ENCODE measurements at regions not wholly inside any gene's neighbourhood (a gene's known extent, or its start where the extent isn't known, plus 50 kb on each side); places are given as distances from the start of the nearest gene placed in this dataset.

DNA sequence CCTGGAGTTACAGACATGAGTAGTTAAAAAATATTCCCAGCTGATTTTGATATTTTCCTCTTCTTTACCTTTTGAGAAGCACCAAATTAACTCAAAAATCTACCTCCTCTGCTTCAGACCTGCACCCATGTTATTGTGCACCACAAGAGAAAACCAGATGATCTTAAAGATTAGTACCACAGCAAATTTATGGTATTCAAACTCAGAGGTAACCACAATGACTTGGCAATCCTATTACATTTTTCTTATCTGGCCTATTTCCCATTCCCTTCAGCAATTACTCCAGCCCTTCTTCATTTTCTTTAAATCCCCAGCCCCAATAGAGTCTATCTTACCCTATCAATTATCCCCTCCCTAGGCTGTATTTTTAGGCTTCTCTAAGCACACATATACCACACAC, 535.1 kb downstream of the FAT4 start:
- H3K36me3 Mint-ChIP-seq (ENCODE audit: low read depth), result no peaks in the 10 kb centered on the region
- no peak overlapping the region for H3K4me3 Mint-ChIP-seq
- no peak overlapping the region for H3K27ac Mint-ChIP-seq
- no peaks in the 10 kb centered on the region for H3K9me3 Mint-ChIP-seq
- H3K4me1 Mint-ChIP-seq, result no peaks in the 10 kb centered on the region
- no peaks in the 10 kb centered on the region for H3K27me3 Mint-ChIP-seq
- ATAC-seq (replicated peaks), result no peak

DNA sequence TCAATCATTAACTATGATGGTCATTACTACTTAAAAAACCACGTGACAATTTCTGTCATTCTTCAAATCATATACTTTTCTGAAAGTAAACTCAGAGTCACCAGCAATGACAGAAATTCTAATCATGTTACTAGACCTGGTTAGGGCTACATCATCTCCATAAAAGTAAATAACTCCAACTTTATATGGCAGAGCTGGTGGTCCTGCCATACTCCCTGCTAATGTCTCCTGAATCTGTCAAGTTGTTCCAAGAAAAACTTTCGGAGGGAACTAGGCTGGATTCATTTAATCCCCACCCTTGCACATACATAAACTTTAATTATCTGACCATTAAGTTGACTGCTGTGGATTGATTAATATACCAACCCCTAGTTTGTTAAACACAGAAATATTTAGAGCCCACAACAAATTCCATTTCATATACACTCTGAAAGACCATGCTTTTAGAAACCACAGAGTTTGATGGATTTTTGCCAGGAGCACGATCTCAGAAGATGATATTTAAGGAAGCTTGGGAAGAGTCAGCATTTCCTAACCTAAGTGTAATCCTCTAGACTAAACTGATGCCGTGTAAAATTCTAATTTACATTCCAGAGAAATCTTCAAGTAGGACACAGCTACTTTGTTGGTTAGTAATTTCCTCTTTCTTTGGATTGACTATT, 577.0 kb downstream of the FAT4 start:
- H3K4me1 Mint-ChIP-seq, result no peaks in the 10 kb centered on the region
- H3K4me3 Mint-ChIP-seq, result no peak overlapping the region
- H3K36me3 Mint-ChIP-seq (ENCODE audit: low read depth), result no peaks in the 10 kb centered on the region
- no peak overlapping the region for H3K27ac Mint-ChIP-seq
- H3K27me3 Mint-ChIP-seq, result no peaks in the 10 kb centered on the region
- peaks cover 17% of the 10 kb centered on the region for H3K9me3 Mint-ChIP-seq
- no peak for ATAC-seq (replicated peaks)

DNA sequence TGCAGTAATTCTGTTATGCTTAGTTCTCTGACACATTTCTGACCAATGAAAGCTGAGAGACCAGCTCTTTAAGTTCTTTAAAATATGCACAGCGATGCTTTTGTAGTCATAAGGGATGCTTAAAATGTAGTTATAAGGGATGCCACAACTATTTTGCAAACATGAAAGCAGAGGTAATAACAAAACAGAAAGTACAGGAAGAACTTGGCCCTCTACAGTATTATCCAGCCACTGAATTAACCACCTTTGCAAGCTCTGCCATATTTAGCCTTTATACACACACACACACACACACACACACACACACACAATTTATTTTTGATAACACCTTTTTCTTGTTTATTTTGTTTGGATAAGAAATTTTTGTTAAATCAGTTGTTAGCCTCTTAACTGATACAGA, 590.0 kb downstream of the FAT4 start:
- no peaks in the 10 kb centered on the region for H3K36me3 Mint-ChIP-seq (ENCODE audit: low read depth)
- H3K9me3 Mint-ChIP-seq, result peaks cover 13% of the 10 kb centered on the region
- H3K4me1 Mint-ChIP-seq, result no peaks in the 10 kb centered on the region
- H3K27me3 Mint-ChIP-seq, result no peaks in the 10 kb centered on the region
- no peak overlapping the region for H3K4me3 Mint-ChIP-seq
- H3K27ac Mint-ChIP-seq, result no peak overlapping the region
- no peak for ATAC-seq (replicated peaks)

DNA sequence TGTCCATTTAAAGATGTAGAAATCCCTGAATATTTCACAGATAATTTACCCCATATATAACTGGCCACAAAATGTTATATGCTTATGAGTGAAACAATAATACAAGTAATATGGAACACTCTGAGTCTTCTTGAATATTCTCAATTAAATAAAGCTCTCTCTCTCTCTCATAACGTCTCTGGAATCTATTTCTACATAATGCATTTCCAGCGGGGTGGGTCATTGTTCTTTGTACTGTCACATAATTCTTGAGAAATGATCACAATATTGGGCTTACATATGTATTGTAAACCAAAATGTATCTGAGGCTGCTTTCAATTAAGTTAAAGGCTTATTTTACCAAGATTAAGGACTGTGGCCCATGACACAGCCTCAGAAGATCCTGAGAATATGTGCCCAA, 596.3 kb downstream of the FAT4 start:
- Mint-ChIP-seq H3K27ac (no peak overlapping the region), H3K9me3 (peaks cover 10% of the 10 kb centered on the region), H3K36me3 (ENCODE audit: low read depth) (no peaks in the 10 kb centered on the region), H3K4me1 (no peaks in the 10 kb centered on the region), H3K27me3 (no peaks in the 10 kb centered on the region), H3K4me3 (no peak overlapping the region)
- ATAC-seq (replicated peaks), result no peak

DNA sequence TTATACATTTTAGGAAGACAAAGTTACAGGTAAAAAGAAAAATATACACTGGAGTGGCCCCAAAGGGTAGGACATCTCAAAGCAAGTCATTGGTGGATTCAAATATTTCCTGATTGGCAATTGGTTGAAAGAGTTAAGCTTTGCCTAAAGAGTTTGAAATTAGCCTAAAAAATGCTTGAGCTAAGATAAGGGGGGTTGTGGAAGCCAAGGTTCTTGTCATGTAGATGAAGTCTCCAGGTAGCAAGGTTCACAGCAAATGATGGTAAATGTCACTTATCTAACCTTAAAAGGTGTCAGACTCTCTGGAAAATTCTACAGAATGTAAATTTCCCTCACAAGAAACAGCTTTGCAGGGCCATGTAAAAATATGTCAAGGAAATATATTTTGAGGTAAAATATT, 596.7 kb downstream of the FAT4 start:
- H3K27me3 Mint-ChIP-seq, result no peaks in the 10 kb centered on the region
- no peak for ATAC-seq (replicated peaks)
- peaks cover 13% of the 10 kb centered on the region for H3K9me3 Mint-ChIP-seq

DNA sequence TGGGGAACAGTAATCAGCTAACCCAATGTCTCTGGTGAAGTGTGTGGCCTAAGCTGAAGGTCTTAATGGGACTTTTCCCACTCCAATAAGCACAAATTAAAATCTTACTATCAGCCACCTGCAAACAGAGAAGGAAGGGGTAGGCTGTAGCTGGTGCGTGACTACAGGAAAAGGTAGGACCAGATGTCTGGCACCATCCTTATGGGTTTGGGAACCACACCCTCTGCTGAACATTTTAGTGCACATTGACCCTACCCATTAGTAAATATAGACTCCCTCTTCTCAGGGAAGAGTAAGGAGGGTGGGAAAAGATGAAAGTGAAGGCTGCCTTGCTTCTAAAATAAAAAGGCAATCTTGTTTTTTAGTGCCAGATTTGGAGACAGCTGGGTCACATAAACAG, 602.8 kb downstream of the FAT4 start:
- no peaks in the 10 kb centered on the region for H3K4me1 Mint-ChIP-seq
- no peak overlapping the region for H3K27ac Mint-ChIP-seq
- ATAC-seq (replicated peaks), result no peak
- H3K36me3 Mint-ChIP-seq (ENCODE audit: low read depth), result no peaks in the 10 kb centered on the region
- no peaks in the 10 kb centered on the region for H3K27me3 Mint-ChIP-seq
- H3K9me3 Mint-ChIP-seq, result peaks cover 8% of the 10 kb centered on the region
- H3K4me3 Mint-ChIP-seq, result no peak overlapping the region

More for the DNA sequence above, 596.7 kb downstream of the FAT4 start:
- Mint-ChIP-seq H3K4me3 (no peak overlapping the region), H3K4me1 (no peaks in the 10 kb centered on the region), H3K36me3 (ENCODE audit: low read depth) (no peaks in the 10 kb centered on the region), H3K27ac (no peak overlapping the region)

DNA sequence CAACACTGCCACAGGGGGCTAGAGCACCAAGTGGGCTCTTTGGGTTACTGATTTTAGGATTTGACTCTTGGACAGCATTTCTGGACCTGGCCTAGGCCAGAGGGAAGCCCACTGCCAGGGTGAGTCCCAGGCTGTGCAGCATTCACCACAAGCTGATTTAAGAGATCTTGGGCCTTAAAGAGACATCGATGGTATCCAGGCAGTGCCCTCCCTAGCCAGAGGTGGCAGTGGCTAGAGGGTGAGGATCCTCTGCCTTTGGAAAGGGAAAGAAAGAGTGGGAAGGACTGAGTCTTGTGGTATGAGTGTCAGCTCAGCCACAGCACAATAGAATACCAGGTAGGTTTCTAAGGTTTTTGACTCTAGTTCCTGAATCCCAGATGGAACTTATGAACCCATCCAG, 613.9 kb downstream of the FAT4 start:
- H3K27me3 Mint-ChIP-seq, result no peaks in the 10 kb centered on the region
- H3K27ac Mint-ChIP-seq, result no peak overlapping the region
- H3K4me1 Mint-ChIP-seq, result no peaks in the 10 kb centered on the region
- H3K9me3 Mint-ChIP-seq, result peaks cover 6% of the 10 kb centered on the region
- no peak for ATAC-seq (replicated peaks)
- H3K36me3 Mint-ChIP-seq (ENCODE audit: low read depth), result no peaks in the 10 kb centered on the region
- H3K4me3 Mint-ChIP-seq, result no peak overlapping the region

DNA sequence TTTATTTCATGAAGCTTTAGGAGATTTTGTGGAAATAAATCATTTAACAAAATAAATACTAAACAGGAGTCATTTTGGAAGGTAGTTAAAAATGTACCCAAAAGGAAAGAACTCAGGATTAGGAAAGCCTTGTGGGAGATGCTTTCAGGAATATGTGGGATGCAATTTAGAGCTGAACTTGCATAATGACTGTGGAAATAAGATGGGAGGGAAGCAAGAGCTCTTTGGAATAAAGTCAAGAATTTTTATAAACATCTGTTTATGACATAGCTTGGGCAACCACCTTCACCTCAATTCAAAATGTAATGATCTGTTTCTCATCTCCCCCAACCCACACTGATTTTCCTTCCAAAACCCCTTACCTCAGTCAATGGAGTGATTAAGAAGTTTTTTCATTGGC, 623.8 kb downstream of the FAT4 start:
- Mint-ChIP-seq H3K4me1 (no peaks in the 10 kb centered on the region), H3K9me3 (peaks cover 22% of the 10 kb centered on the region), H3K27me3 (no peaks in the 10 kb centered on the region), H3K36me3 (ENCODE audit: low read depth) (no peaks in the 10 kb centered on the region), H3K4me3 (no peak overlapping the region), H3K27ac (no peak overlapping the region)
- ATAC-seq (replicated peaks), result no peak

DNA sequence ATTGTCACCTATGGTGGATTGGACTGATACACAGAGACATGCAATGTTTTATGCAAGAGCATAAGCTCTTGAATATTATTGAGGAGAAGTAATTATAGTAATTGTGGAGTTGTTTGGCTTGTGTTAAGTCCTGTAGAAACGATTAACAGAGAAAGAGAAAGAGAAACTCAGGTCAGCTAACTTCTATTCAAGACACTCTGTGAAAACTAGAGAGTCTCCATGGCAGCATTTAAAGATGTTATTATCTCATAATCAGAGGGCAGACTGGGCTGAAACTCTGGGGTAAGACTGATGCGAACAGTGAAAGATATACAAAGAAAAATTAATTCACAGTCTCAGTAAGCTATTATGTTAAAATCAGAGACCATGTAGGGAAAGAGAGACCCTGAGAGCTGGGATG, 625.7 kb downstream of the FAT4 start:
- no peak for ATAC-seq (replicated peaks)
- Mint-ChIP-seq H3K27ac (no peak overlapping the region), H3K27me3 (no peaks in the 10 kb centered on the region), H3K36me3 (ENCODE audit: low read depth) (no peaks in the 10 kb centered on the region), H3K9me3 (peaks cover 22% of the 10 kb centered on the region), H3K4me3 (no peak overlapping the region), H3K4me1 (no peaks in the 10 kb centered on the region)

DNA sequence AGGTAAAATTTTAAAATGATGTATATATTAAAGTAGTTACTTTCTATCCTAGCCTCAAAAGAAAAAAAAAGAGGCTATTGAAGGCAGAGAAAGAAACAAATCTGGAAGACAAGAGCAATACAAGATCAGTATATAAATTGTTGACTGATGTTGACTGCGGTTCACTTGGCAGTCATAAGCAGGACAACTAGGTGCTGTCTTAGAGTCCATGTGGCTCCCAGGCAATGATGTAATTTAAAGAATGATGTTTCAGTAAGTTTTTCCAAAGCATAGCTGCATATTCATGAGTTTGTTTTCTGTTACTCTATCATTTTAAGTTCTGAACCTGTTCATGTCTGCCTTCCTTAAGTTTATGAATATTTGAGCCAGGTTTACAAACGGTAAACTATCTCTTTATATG, 630.2 kb downstream of the FAT4 start:
- Mint-ChIP-seq H3K4me3 (no peak overlapping the region), H3K36me3 (ENCODE audit: low read depth) (no peaks in the 10 kb centered on the region), H3K27ac (no peak overlapping the region), H3K9me3 (peaks cover 9% of the 10 kb centered on the region), H3K27me3 (no peaks in the 10 kb centered on the region), H3K4me1 (no peaks in the 10 kb centered on the region)
- ATAC-seq (replicated peaks), result no peak

DNA sequence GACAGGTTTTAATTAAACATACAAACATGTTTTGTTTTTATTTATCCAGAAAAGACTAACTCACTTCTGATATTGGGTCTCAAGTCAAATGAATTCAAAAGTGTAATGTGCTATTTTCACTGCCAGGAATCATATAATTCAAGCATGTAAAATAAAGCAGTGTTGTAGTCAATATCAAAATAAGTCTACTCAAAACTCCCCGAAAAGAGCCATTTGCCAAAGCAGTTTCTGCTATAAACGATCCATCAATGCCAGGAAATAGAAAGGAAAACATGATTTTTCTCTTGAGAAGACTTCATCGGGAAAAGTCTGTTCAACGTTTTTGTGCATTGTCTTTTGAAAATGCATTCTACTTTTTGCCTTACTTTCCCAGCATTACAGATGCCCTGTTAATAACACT, 633.3 kb downstream of the FAT4 start:
- no peaks in the 10 kb centered on the region for H3K27me3 Mint-ChIP-seq

DNA sequence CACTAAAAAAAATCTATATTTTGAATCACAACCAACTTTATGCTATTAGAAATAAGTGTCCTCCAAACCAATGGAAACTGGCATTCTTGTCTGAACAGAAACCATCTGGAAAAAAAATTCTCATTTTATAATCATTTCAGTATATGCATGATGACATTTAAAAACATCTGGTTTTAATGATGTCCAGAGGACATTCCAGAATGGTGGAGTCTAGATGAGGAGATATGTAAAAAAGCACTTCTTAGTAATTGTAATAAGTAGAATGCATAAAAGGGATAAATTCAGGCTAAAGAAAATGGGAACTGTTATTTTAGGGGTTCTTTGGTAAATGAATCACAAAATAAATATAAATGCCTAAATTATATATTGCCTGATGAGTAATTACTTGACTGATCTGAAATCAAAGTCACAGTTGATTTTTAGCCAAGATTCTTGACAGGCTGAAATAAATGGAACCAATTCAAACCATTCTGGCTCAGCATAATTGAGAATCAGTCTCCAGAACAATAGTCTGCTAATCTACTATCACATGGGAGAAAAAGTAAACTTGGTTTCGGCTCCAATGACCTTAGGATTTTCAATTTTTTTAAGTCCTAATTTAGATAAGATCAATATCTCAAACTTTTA, 636.6 kb downstream of the FAT4 start:
- Mint-ChIP-seq H3K27ac (no peak overlapping the region), H3K4me3 (no peak overlapping the region), H3K36me3 (ENCODE audit: low read depth) (no peaks in the 10 kb centered on the region), H3K4me1 (no peaks in the 10 kb centered on the region), H3K9me3 (peaks cover under 1% of the 10 kb centered on the region), H3K27me3 (no peaks in the 10 kb centered on the region)
- no peak for ATAC-seq (replicated peaks)

More for the DNA sequence above, 633.3 kb downstream of the FAT4 start:
- H3K4me3 Mint-ChIP-seq, result no peak overlapping the region
- H3K9me3 Mint-ChIP-seq, result no peaks in the 10 kb centered on the region
- H3K36me3 Mint-ChIP-seq (ENCODE audit: low read depth), result no peaks in the 10 kb centered on the region
- ATAC-seq (replicated peaks), result no peak
- H3K27ac Mint-ChIP-seq, result no peak overlapping the region
- no peaks in the 10 kb centered on the region for H3K4me1 Mint-ChIP-seq

DNA sequence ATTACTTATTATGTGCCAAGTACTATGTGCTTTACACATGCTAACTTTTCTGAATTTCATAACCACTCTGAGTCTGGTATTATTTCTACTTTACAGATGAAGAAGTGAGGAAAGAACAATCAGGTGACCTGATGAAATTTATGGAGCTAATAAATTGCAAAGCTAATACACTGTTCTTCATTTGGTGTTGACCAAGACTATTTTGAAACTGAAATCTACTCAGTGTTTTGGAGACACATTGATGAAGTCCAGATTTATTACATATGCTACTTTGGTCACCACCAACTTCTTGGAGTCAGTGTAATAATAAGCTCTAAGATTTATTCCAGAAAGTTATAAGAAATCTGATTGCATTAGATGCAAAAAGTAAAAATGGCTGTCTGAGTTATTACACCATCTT, 637.9 kb downstream of the FAT4 start:
- H3K4me3 Mint-ChIP-seq, result no peak overlapping the region
- H3K27ac Mint-ChIP-seq, result no peak overlapping the region
- no peaks in the 10 kb centered on the region for H3K27me3 Mint-ChIP-seq
- peaks cover 3% of the 10 kb centered on the region for H3K9me3 Mint-ChIP-seq
- H3K36me3 Mint-ChIP-seq (ENCODE audit: low read depth), result no peaks in the 10 kb centered on the region
- H3K4me1 Mint-ChIP-seq, result no peaks in the 10 kb centered on the region
- no peak for ATAC-seq (replicated peaks)

DNA sequence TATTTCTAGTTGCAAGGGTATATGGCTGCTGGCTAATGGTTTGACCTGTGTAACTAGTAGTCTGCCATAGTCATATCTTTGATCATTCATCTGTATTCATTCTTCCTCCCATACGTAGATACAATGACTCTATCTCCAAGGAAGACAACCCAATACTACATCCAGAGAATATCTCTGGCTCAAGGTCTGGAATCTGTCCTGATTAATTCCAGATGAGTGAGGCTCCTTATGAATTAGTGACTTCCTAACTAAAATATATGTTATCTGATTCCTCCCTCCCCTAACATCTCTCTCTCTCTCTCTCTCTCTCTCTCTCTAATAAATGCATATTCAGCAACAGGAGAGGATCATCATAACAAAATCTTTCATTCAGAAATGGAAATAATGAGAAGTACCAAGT, 641.5 kb downstream of the FAT4 start:
- ATAC-seq (replicated peaks), result no peak
- no peak overlapping the region for H3K4me3 Mint-ChIP-seq
- no peaks in the 10 kb centered on the region for H3K27me3 Mint-ChIP-seq
- H3K36me3 Mint-ChIP-seq (ENCODE audit: low read depth), result no peaks in the 10 kb centered on the region
- no peak overlapping the region for H3K27ac Mint-ChIP-seq
- H3K4me1 Mint-ChIP-seq, result no peaks in the 10 kb centered on the region
- peaks cover 6% of the 10 kb centered on the region for H3K9me3 Mint-ChIP-seq

DNA sequence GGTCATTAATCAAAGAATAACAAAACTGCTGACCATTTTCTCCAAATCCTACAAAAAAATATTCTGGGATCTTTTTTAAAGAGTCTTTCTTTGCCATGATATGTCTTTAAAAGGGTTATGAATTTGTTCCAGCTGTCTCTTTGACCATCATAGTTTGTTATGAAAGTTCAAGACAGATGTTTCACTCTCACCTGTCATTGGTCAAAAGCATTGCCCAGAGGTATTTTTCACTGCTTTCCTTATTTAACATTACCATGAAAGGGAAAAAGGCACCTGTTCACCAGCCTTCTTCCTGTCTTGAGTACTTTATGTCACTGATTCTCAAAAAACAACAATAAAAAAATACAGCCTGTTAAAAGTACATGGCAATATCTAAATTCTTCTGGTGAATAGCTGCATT, 643.8 kb downstream of the FAT4 start:
- H3K27ac Mint-ChIP-seq, result no peak overlapping the region
- H3K4me1 Mint-ChIP-seq, result no peaks in the 10 kb centered on the region
- no peak overlapping the region for H3K4me3 Mint-ChIP-seq
- no peaks in the 10 kb centered on the region for H3K36me3 Mint-ChIP-seq (ENCODE audit: low read depth)
- no peak for ATAC-seq (replicated peaks)
- H3K9me3 Mint-ChIP-seq, result peaks cover 14% of the 10 kb centered on the region
- no peaks in the 10 kb centered on the region for H3K27me3 Mint-ChIP-seq

DNA sequence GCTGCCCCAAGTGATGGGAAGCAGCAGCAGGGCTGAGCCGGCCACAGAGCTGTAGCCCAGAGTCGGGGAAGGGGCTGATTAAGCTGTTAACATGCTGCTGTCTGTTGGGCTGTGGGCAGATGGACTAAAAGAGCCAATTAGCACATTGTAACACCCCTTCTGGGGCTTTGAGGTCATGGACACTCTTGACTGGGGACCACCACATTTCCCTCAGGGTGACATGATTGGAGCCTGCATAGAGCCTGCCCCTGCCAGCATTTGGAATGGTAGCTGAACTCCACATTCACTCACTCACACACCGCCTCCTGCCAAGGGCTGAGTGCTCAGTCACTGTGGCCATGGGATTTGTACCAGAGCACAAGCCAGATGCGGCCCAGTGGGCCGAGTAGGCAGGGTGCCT, 646.9 kb downstream of the FAT4 start:
- no peak for ATAC-seq (replicated peaks)

More for the DNA sequence above, 646.9 kb downstream of the FAT4 start:
- Mint-ChIP-seq H3K36me3 (ENCODE audit: low read depth) (no peaks in the 10 kb centered on the region), H3K4me3 (no peak overlapping the region), H3K27ac (no peak overlapping the region), H3K27me3 (no peaks in the 10 kb centered on the region), H3K4me1 (no peaks in the 10 kb centered on the region), H3K9me3 (peaks cover 13% of the 10 kb centered on the region)
